Natural killer cell treated with Interleukin-12 subunit alpha and Interleukin-12 subunit beta and Interleukin-15 and Interleukin-18, amount 100 ng/mL, for 72 hours (primary cell): ENCODE measurements at regions not wholly inside any gene's neighbourhood (a gene's known extent, or its start where the extent isn't known, plus 50 kb on each side); places are given as distances from the start of the nearest gene placed in this dataset.

Source experiments
- ATAC-seq, 2 donors: fragments of 150-1000 bp; cut with Tn5 transposase in 1 of 2; sonication (Bioruptor Pico), chemical (Tn5 transposase) in 1 of 2; 2 replicates each; pipeline ENCODE4 v1.10.0; 2021
- DNase-seq: peaks from one replicate; pipeline ENCODE4 v3.0.0; 2022; ENCODE audit warnings: low spot score
- H3K27ac Mint-ChIP-seq, 2 donors: 1 replicate in 1 of 2; 2 replicates in 1 of 2; pipeline ENCODE4 v1.8.0; 2022; ENCODE audit warnings: mixed read lengths in 2 of 2, mild to moderate bottlenecking in 1 of 2, moderate library complexity in 1 of 2
- H3K27me3 Mint-ChIP-seq, 2 donors: 1 replicate in 1 of 2; 2 replicates in 1 of 2; pipeline ENCODE4 v1.8.0; 2022; ENCODE audit warnings: mixed read lengths in 2 of 2
- H3K36me3 Mint-ChIP-seq: one replicate; pipeline ENCODE4 v1.8.0; 2022; ENCODE audit warnings: mixed read lengths
- H3K4me1 Mint-ChIP-seq, 2 donors: 1 replicate in 1 of 2; 2 replicates in 1 of 2; pipeline ENCODE4 v1.8.0; 2022; ENCODE audit warnings: low read depth in 2 of 2, mixed read lengths in 2 of 2, mild to moderate bottlenecking in 1 of 2
- H3K4me3 Mint-ChIP-seq: one replicate; pipeline ENCODE4 v1.8.0; 2022; ENCODE audit warnings: mixed read lengths
- H3K9me3 Mint-ChIP-seq: 2 replicates; pipeline ENCODE4 v1.8.0; 2022; ENCODE audit warnings: mixed read lengths

GRCh38 chr21:27493542-27493941 is 526.7 kb upstream of the ADAMTS5 start:
- DNase-seq (no peak), ATAC-seq (no peak)
- Mint-ChIP-seq H3K9me3 (peaks cover 6% of the 10 kb centered on the region), H3K27ac (no peak overlapping the region), H3K36me3 (no peaks in the 10 kb centered on the region), H3K4me3 (no peak overlapping the region), H3K27me3 (no peaks in the 10 kb centered on the region), H3K4me1 (no peaks in the 10 kb centered on the region)

- H3K27me3 Mint-ChIP-seq: no peaks in the 10 kb centered on the region
- H3K4me1 Mint-ChIP-seq: no peaks in the 10 kb centered on the region
- no peak for ATAC-seq
- no peaks in the 10 kb centered on the region for H3K36me3 Mint-ChIP-seq
- no peak for DNase-seq
- peaks cover 6% of the 10 kb centered on the region for H3K9me3 Mint-ChIP-seq
- H3K27ac Mint-ChIP-seq: no peak overlapping the region
- H3K4me3 Mint-ChIP-seq: no peak overlapping the region
Observed at GRCh38 chr21:27487676-27488075, 520.8 kb upstream of the ADAMTS5 start.

GRCh38 chr21:27480841-27481261 is 514.0 kb upstream of the ADAMTS5 start:
- peaks cover 11% of the 10 kb centered on the region for H3K9me3 Mint-ChIP-seq
- no peak for DNase-seq
- no peaks in the 10 kb centered on the region for H3K36me3 Mint-ChIP-seq
- no peak for ATAC-seq
- no peaks in the 10 kb centered on the region for H3K4me1 Mint-ChIP-seq
- no peaks in the 10 kb centered on the region for H3K27me3 Mint-ChIP-seq
- no peak overlapping the region for H3K4me3 Mint-ChIP-seq
- H3K27ac Mint-ChIP-seq: no peak overlapping the region

GRCh38 chr21:27477296-27477695 is 510.4 kb upstream of the ADAMTS5 start:
- Mint-ChIP-seq H3K27ac (no peak overlapping the region), H3K4me1 (no peaks in the 10 kb centered on the region), H3K36me3 (no peaks in the 10 kb centered on the region), H3K9me3 (peaks cover 15% of the 10 kb centered on the region), H3K4me3 (no peak overlapping the region), H3K27me3 (no peaks in the 10 kb centered on the region)
- DNase-seq (no peak), ATAC-seq (no peak)

GRCh38 chr21:27476696-27477095 is 509.8 kb upstream of the ADAMTS5 start:
- no peak for DNase-seq
- Mint-ChIP-seq H3K4me1 (no peaks in the 10 kb centered on the region), H3K27ac (no peak overlapping the region), H3K36me3 (no peaks in the 10 kb centered on the region), H3K9me3 (peaks cover 15% of the 10 kb centered on the region), H3K27me3 (no peaks in the 10 kb centered on the region), H3K4me3 (no peak overlapping the region)
- ATAC-seq: no peak

- Mint-ChIP-seq H3K9me3 (peaks cover 12% of the 10 kb centered on the region), H3K27ac (no peak overlapping the region), H3K4me3 (no peak overlapping the region), H3K4me1 (no peaks in the 10 kb centered on the region), H3K27me3 (no peaks in the 10 kb centered on the region), H3K36me3 (no peaks in the 10 kb centered on the region)
- ATAC-seq (no peak), DNase-seq (no peak)
Observed at GRCh38 chr21:27475363-27475955, 508.6 kb upstream of the ADAMTS5 start.

- DNase-seq (no peak), ATAC-seq (no peak)
- Mint-ChIP-seq H3K4me3 (no peak overlapping the region), H3K4me1 (no peaks in the 10 kb centered on the region), H3K9me3 (peaks cover 15% of the 10 kb centered on the region), H3K27me3 (no peaks in the 10 kb centered on the region), H3K27ac (no peak overlapping the region), H3K36me3 (no peaks in the 10 kb centered on the region)
Observed at GRCh38 chr21:27467366-27467765, 500.5 kb upstream of the ADAMTS5 start.

GRCh38 chr21:27466140-27466539 is 499.3 kb upstream of the ADAMTS5 start:
- ATAC-seq (no peak), DNase-seq (no peak)
- H3K9me3 Mint-ChIP-seq: peaks cover 12% of the 10 kb centered on the region
- no peak overlapping the region for H3K4me3 Mint-ChIP-seq
- H3K27me3 Mint-ChIP-seq: no peaks in the 10 kb centered on the region
- H3K36me3 Mint-ChIP-seq: no peaks in the 10 kb centered on the region
- no peaks in the 10 kb centered on the region for H3K4me1 Mint-ChIP-seq
- no peak overlapping the region for H3K27ac Mint-ChIP-seq

- no peak overlapping the region for H3K27ac Mint-ChIP-seq
- no peak overlapping the region for H3K4me3 Mint-ChIP-seq
- DNase-seq: no peak
- no peaks in the 10 kb centered on the region for H3K27me3 Mint-ChIP-seq
- no peaks in the 10 kb centered on the region for H3K36me3 Mint-ChIP-seq
- no peaks in the 10 kb centered on the region for H3K4me1 Mint-ChIP-seq
- H3K9me3 Mint-ChIP-seq: peaks cover 9% of the 10 kb centered on the region
- no peak for ATAC-seq
Observed at GRCh38 chr21:27464648-27465047, 497.8 kb upstream of the ADAMTS5 start.

- Mint-ChIP-seq H3K4me1 (no peaks in the 10 kb centered on the region), H3K36me3 (no peaks in the 10 kb centered on the region), H3K4me3 (no peak overlapping the region), H3K9me3 (peaks cover 9% of the 10 kb centered on the region), H3K27me3 (no peaks in the 10 kb centered on the region), H3K27ac (no peak overlapping the region)
- ATAC-seq (no peak), DNase-seq (no peak)
Observed at GRCh38 chr21:27462726-27463125, 495.8 kb upstream of the ADAMTS5 start.

- no peaks in the 10 kb centered on the region for H3K36me3 Mint-ChIP-seq
- no peak for ATAC-seq
- no peaks in the 10 kb centered on the region for H3K27me3 Mint-ChIP-seq
- peaks cover 11% of the 10 kb centered on the region for H3K9me3 Mint-ChIP-seq
- no peaks in the 10 kb centered on the region for H3K4me1 Mint-ChIP-seq
- no peak overlapping the region for H3K4me3 Mint-ChIP-seq
- no peak for DNase-seq
- no peak overlapping the region for H3K27ac Mint-ChIP-seq
Observed at GRCh38 chr21:27454234-27454633, 487.3 kb upstream of the ADAMTS5 start.

GRCh38 chr21:27451116-27451515 is 484.2 kb upstream of the ADAMTS5 start:
- peaks cover 20% of the 10 kb centered on the region for H3K9me3 Mint-ChIP-seq
- no peak for DNase-seq
- no peaks in the 10 kb centered on the region for H3K27me3 Mint-ChIP-seq
- H3K36me3 Mint-ChIP-seq: no peaks in the 10 kb centered on the region
- ATAC-seq: no peak
- H3K4me3 Mint-ChIP-seq: no peak overlapping the region
- H3K27ac Mint-ChIP-seq: no peak overlapping the region
- H3K4me1 Mint-ChIP-seq: no peaks in the 10 kb centered on the region

- no peak for DNase-seq
- no peak for ATAC-seq
- H3K4me3 Mint-ChIP-seq: no peak overlapping the region
- H3K27ac Mint-ChIP-seq: no peak overlapping the region
- peaks cover 15% of the 10 kb centered on the region for H3K9me3 Mint-ChIP-seq
- H3K4me1 Mint-ChIP-seq: no peaks in the 10 kb centered on the region
- H3K27me3 Mint-ChIP-seq: no peaks in the 10 kb centered on the region
- peaks cover 5% of the 10 kb centered on the region for H3K36me3 Mint-ChIP-seq
Observed at GRCh38 chr21:27450216-27450615, 483.3 kb upstream of the ADAMTS5 start.

GRCh38 chr21:27448960-27449359 is 482.1 kb upstream of the ADAMTS5 start:
- Mint-ChIP-seq H3K27ac (no peak overlapping the region), H3K27me3 (no peaks in the 10 kb centered on the region), H3K4me3 (no peak overlapping the region), H3K36me3 (peaks cover 8% of the 10 kb centered on the region), H3K4me1 (no peaks in the 10 kb centered on the region), H3K9me3 (peaks cover 15% of the 10 kb centered on the region)
- no peak for DNase-seq
- ATAC-seq: no peak

GRCh38 chr21:27447843-27448242 is 481.0 kb upstream of the ADAMTS5 start:
- ATAC-seq (no peak), DNase-seq (no peak)
- Mint-ChIP-seq H3K27ac (no peak overlapping the region), H3K4me3 (no peak overlapping the region), H3K27me3 (no peaks in the 10 kb centered on the region), H3K9me3 (peaks cover 17% of the 10 kb centered on the region), H3K4me1 (no peaks in the 10 kb centered on the region), H3K36me3 (peaks cover 8% of the 10 kb centered on the region)
